ENCODE measurements at regions not wholly inside any gene's neighbourhood (a gene's known extent, or its start where the extent isn't known, plus 50 kb on each side); places are given as distances from the start of the nearest gene placed in this dataset.

- TF ChIP-seq CTCF (IDR thresholded peaks at IDR 0.05) (no peak), POLR2A (IDR thresholded peaks at IDR 0.05) (no peak), POLR2AphosphoS5 (IDR thresholded peaks at IDR 0.05) (no peak), EP300 (IDR thresholded peaks at IDR 0.05) (no peak)
Observed at GRCh38 chr6:126632271-126632670, 292.4 kb downstream of the CENPW start.
